Transverse colon (tissue), 4 donors: ENCODE measurements at regions not wholly inside any gene's neighbourhood (a gene's known extent, or its start where the extent isn't known, plus 50 kb on each side); places are given as distances from the start of the nearest gene placed in this dataset.

Experiments
- CTCF ChIP-seq, 5 experiments: fragments of 200-600 bp in 3 of 5; fragments of 450-650 bp in 2 of 5; sonication (generic) in 3 of 5; IDR thresholded peaks; 1 replicate in 2 of 5; 2 replicates in 3 of 5; pipeline ENCODE4 v1.5.1; 2016 to 2017; ENCODE audit warnings: antibody characterized with exemption in 5 of 5, inconsistent platforms in 3 of 5, mild to moderate bottlenecking in 2 of 5, moderate library complexity in 1 of 5
- POLR2AphosphoS5 ChIP-seq, 3 donors: sonication (generic); formaldehyde crosslinking; IDR thresholded peaks; one replicate each; pipeline ENCODE4 v1.6.1; 2016; ENCODE audit warnings: antibody characterized with exemption in 3 of 3

- TF ChIP-seq POLR2AphosphoS5 (IDR thresholded peaks at IDR 0.05): no peak
- TF ChIP-seq CTCF (IDR thresholded peaks at IDR 0.05): no peak
These were observed 957.8 kb downstream of the GATA3 start for GRCh38 chr10:9012312-9012711.
